ENCODE measurements at regions not wholly inside any gene's neighbourhood (a gene's known extent, or its start where the extent isn't known, plus 50 kb on each side); places are given as distances from the start of the nearest gene placed in this dataset.

DNA sequence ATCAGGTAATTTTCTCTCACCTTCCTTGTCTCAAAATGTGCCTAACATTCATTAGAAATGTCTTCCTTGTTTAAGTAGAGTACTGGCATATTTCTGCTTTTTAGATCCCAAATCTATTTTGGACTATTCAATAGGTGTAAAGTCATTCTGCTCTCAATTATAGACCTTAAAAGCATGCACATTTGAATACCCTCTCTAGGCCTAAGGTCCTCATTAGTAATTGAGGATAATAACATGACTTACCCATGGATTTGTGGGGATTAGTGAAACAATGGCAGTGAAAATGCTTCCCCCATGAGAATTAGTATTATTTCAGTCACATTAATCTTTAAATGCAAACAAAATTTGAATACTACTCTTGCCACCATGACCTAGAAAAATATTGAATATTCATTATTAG, 1073.0 kb upstream of the CELF2 start:
- no peak overlapping the region for H3K9ac ChIP-seq (replicated peaks; ENCODE audit: extremely low read depth, insufficient read depth, low read length)
- H3K4me3 ChIP-seq (replicated peaks in 1 of 3; ENCODE audit: insufficient read depth in 1 of 3, low read depth in 1 of 3, low read length in 3 of 3), result no peak overlapping the region
- no peaks in the 10 kb centered on the region for H4K20me1 ChIP-seq (replicated peaks; ENCODE audit: control insufficient read depth, extremely low read depth, insufficient read depth, low read length)
- no peaks in the 10 kb centered on the region for H3K9me1 ChIP-seq (replicated peaks; ENCODE audit: control insufficient read depth, extremely low read depth, insufficient read depth, low read length)
- no peaks in the 10 kb centered on the region for H3K36me3 ChIP-seq (ENCODE audit: control insufficient read depth in 2 of 2, extremely low read depth in 1 of 2, insufficient read depth in 2 of 2, low read length in 2 of 2)
- H3K27ac ChIP-seq (ENCODE audit: insufficient read depth, low read depth, low read length), result no peak overlapping the region
- no peaks in the 10 kb centered on the region for H3K79me2 ChIP-seq (ENCODE audit: control insufficient read depth, insufficient read depth, low read length)
- ChIA-PET POLR2A (no interaction called here), CTCF (no interaction called here)
- TF ChIP-seq, protein P1, sequence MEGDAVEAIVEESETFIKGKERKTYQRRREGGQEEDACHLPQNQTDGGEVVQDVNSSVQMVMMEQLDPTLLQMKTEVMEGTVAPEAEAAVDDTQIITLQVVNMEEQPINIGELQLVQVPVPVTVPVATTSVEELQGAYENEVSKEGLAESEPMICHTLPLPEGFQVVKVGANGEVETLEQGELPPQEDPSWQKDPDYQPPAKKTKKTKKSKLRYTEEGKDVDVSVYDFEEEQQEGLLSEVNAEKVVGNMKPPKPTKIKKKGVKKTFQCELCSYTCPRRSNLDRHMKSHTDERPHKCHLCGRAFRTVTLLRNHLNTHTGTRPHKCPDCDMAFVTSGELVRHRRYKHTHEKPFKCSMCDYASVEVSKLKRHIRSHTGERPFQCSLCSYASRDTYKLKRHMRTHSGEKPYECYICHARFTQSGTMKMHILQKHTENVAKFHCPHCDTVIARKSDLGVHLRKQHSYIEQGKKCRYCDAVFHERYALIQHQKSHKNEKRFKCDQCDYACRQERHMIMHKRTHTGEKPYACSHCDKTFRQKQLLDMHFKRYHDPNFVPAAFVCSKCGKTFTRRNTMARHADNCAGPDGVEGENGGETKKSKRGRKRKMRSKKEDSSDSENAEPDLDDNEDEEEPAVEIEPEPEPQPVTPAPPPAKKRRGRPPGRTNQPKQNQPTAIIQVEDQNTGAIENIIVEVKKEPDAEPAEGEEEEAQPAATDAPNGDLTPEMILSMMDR (IDR thresholded peaks at IDR 0.05; ENCODE audit: extremely low read depth in 1 of 2, insufficient read depth in 1 of 2, low read depth in 1 of 2, low read length in 2 of 2), result no peak
- no peak for TF ChIP-seq FOS (IDR thresholded peaks at IDR 0.05; ENCODE audit: borderline replicate concordance, insufficient read depth, low read length)
- no peak for TF ChIP-seq EZH2 (IDR thresholded peaks at IDR 0.05; ENCODE audit: borderline replicate concordance, low read depth, low read length, severe bottlenecking)
- no peaks in the 10 kb centered on the region for H3K4me1 ChIP-seq (ENCODE audit: control insufficient read depth, extremely low read depth, insufficient read depth, low read length)
- dilution Hi-C loops (cut with MboI; ENCODE audit: extremely low pct_ligation_motif_present, low sequenced_read_pairs), result no loop called here
- intact Hi-C loops (cut with micrococcal nuclease), result no loop called here
- H3K4me2 ChIP-seq (ENCODE audit: insufficient read depth, low read length), result no peak overlapping the region
- FAIRE-seq, result no peak
- H2AFZ ChIP-seq (ENCODE audit: low read depth, low read length), result no peak overlapping the region
- no peaks in the 10 kb centered on the region for H3K27me3 ChIP-seq (ENCODE audit: control insufficient read depth in 2 of 2, insufficient read depth in 2 of 2, low read length in 2 of 2)
- no peak for DNase-seq (ENCODE audit: low read depth, low spot score)
- H3K9me3 ChIP-seq (replicated peaks; ENCODE audit: control insufficient read depth, insufficient read depth, low read length), result peaks cover 2% of the 10 kb centered on the region
- no TSS peak for BruUV-seq (replicated peaks)

DNA sequence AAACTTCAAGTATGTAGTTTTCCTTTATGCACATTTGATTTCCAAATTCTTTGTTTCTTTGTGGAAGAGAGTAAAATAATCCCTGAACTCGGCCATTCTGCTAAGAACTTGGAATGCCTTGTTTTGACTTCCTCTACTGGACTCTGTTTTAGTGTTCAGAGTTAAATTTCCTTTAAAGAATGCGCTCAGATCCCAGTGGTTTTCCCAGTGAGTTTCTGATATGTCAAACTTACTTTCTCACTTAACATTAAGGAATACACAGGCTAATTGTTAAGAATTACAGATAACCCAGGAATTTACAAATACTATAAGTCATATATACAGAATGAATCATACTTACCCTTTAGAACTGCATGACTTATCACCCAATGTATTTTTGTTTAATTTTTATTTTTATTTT, 1067.6 kb upstream of the CELF2 start:
- no peaks in the 10 kb centered on the region for H3K36me3 ChIP-seq (ENCODE audit: control insufficient read depth in 2 of 2, extremely low read depth in 1 of 2, insufficient read depth in 2 of 2, low read length in 2 of 2)
- intact Hi-C loops (cut with micrococcal nuclease), result no loop called here
- H3K27ac ChIP-seq (ENCODE audit: insufficient read depth, low read depth, low read length), result no peak overlapping the region
- dilution Hi-C loops (cut with MboI; ENCODE audit: extremely low pct_ligation_motif_present, low sequenced_read_pairs), result no loop called here
- CTCF ChIA-PET, result no interaction called here
- no peak overlapping the region for H3K9ac ChIP-seq (replicated peaks; ENCODE audit: extremely low read depth, insufficient read depth, low read length)
- POLR2A ChIA-PET, result no interaction called here
- no TSS peak for BruUV-seq (replicated peaks)
- H3K4me2 ChIP-seq (ENCODE audit: insufficient read depth, low read length), result no peak overlapping the region
- no peak overlapping the region for H2AFZ ChIP-seq (ENCODE audit: low read depth, low read length)
- no peaks in the 10 kb centered on the region for H4K20me1 ChIP-seq (replicated peaks; ENCODE audit: control insufficient read depth, extremely low read depth, insufficient read depth, low read length)
- H3K27me3 ChIP-seq (ENCODE audit: control insufficient read depth in 2 of 2, insufficient read depth in 2 of 2, low read length in 2 of 2), result no peaks in the 10 kb centered on the region
- H3K9me3 ChIP-seq (replicated peaks; ENCODE audit: control insufficient read depth, insufficient read depth, low read length), result peaks cover 2% of the 10 kb centered on the region
- TF ChIP-seq EZH2 (IDR thresholded peaks at IDR 0.05; ENCODE audit: borderline replicate concordance, low read depth, low read length, severe bottlenecking) (no peak), POLR2A (IDR thresholded peaks at IDR 0.05; ENCODE audit: low read depth, low read length) (no peak), POLR2AphosphoS5 (IDR thresholded peaks at IDR 0.05; ENCODE audit: insufficient read depth, low read depth, low read length) (no peak), JUN (IDR thresholded peaks at IDR 0.05; ENCODE audit: borderline replicate concordance, insufficient read depth, insufficient read length, low read depth) (no peak), GATA2 (IDR thresholded peaks at IDR 0.05; ENCODE audit: insufficient read depth, insufficient read length, low read depth, low read length) (no peak), FOS (IDR thresholded peaks at IDR 0.05; ENCODE audit: borderline replicate concordance, insufficient read depth, low read length) (no peak), MYC (IDR thresholded peaks at IDR 0.05; ENCODE audit: low read depth, low read length) (no peak)
- TF ChIP-seq, protein P2, sequence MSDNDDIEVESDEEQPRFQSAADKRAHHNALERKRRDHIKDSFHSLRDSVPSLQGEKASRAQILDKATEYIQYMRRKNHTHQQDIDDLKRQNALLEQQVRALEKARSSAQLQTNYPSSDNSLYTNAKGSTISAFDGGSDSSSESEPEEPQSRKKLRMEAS (IDR thresholded peaks at IDR 0.05; ENCODE audit: insufficient read depth, insufficient read length), result no peak
- TF ChIP-seq, protein P1 (IDR thresholded peaks at IDR 0.05; ENCODE audit: extremely low read depth in 1 of 2, insufficient read depth in 1 of 2, low read depth in 1 of 2, low read length in 2 of 2), result no peak
- no peak overlapping the region for H3K4me3 ChIP-seq (replicated peaks in 1 of 3; ENCODE audit: insufficient read depth in 1 of 3, low read depth in 1 of 3, low read length in 3 of 3)
- no peaks in the 10 kb centered on the region for H3K9me1 ChIP-seq (replicated peaks; ENCODE audit: control insufficient read depth, extremely low read depth, insufficient read depth, low read length)
- no peaks in the 10 kb centered on the region for H3K79me2 ChIP-seq (ENCODE audit: control insufficient read depth, insufficient read depth, low read length)
- no peaks in the 10 kb centered on the region for H3K4me1 ChIP-seq (ENCODE audit: control insufficient read depth, extremely low read depth, insufficient read depth, low read length)
- FAIRE-seq, result no peak
- no peak for DNase-seq (ENCODE audit: low read depth, low spot score)

Measured in endothelial cell of umbilical vein (primary cell).